GM21390 (cell line): ENCODE measurements at regions not wholly inside any gene's neighbourhood (a gene's known extent, or its start where the extent isn't known, plus 50 kb on each side); places are given as distances from the start of the nearest gene placed in this dataset.

Source experiments
- ATAC-seq: cut with Tn5 transposase; IDR thresholded peaks from one replicate; pipeline ENCODE4 v1.9.1; 2021; ENCODE audit not compliant: unreplicated experiment

GRCh38 chr9:4435197-4435596, 55.1 kb upstream of the SLC1A1 start:
- no peak for ATAC-seq

- no peak for ATAC-seq
Measured at GRCh38 chr9:4433379-4433778, 56.9 kb upstream of the SLC1A1 start.

GRCh38 chr9:4430432-4431261, 59.6 kb upstream of the SLC1A1 start:
- no peak for ATAC-seq

- ATAC-seq: no peak
Measured at GRCh38 chr9:4425319-4426045, 64.8 kb upstream of the SLC1A1 start.

- ATAC-seq: no peak
Measured at GRCh38 chr9:4424891-4425290, 65.4 kb upstream of the SLC1A1 start.

GRCh38 chr9:4424038-4424437, 66.2 kb upstream of the SLC1A1 start:
- ATAC-seq: no peak

GRCh38 chr9:4423207-4423610, 67.1 kb upstream of the SLC1A1 start:
- no peak for ATAC-seq

- peak; percentile 77 for ATAC-seq
Measured at GRCh38 chr9:4422495-4422894, 67.8 kb upstream of the SLC1A1 start.

- no peak for ATAC-seq
Measured at GRCh38 chr9:4421847-4422246, 68.4 kb upstream of the SLC1A1 start.

GRCh38 chr9:4420351-4420750, 69.9 kb upstream of the SLC1A1 start:
- no peak for ATAC-seq

GRCh38 chr9:4417578-4418325, 72.5 kb upstream of the SLC1A1 start:
- ATAC-seq: no peak

- ATAC-seq: no peak
Measured at GRCh38 chr9:4416467-4416866, 73.8 kb upstream of the SLC1A1 start.

GRCh38 chr9:4415281-4415680, 75.0 kb upstream of the SLC1A1 start:
- ATAC-seq: no peak

GRCh38 chr9:4413856-4414255, 76.4 kb upstream of the SLC1A1 start:
- no peak for ATAC-seq

GRCh38 chr9:4404156-4404555, 86.1 kb upstream of the SLC1A1 start:
- no peak for ATAC-seq

GRCh38 chr9:4402501-4402900, 87.8 kb upstream of the SLC1A1 start:
- ATAC-seq: no peak

- no peak for ATAC-seq
Measured at GRCh38 chr9:4400731-4401130, 89.5 kb upstream of the SLC1A1 start.

- ATAC-seq: no peak
Measured at GRCh38 chr9:4397917-4398316, 92.4 kb upstream of the SLC1A1 start.

- no peak for ATAC-seq
Measured at GRCh38 chr9:4393806-4394523, 94.1 kb upstream of the GLIS3 start.

GRCh38 chr9:4389755-4390154, 89.9 kb upstream of the GLIS3 start:
- ATAC-seq: no peak

- no peak for ATAC-seq
Measured at GRCh38 chr9:4389003-4389402, 89.1 kb upstream of the GLIS3 start.
